ENCODE measurements at regions not wholly inside any gene's neighbourhood (a gene's known extent, or its start where the extent isn't known, plus 50 kb on each side); places are given as distances from the start of the nearest gene placed in this dataset.

- peak; percentile 13 for DNase-seq (ENCODE audit: low read depth)
Observed at GRCh38 chr21:16536643-16537434, 807.1 kb downstream of the USP25 start.

GRCh38 chr21:16537501-16537900 is 807.7 kb downstream of the USP25 start:
- no peak for DNase-seq (ENCODE audit: low read depth)

GRCh38 chr21:16538405-16538804 is 808.6 kb downstream of the USP25 start:
- DNase-seq (ENCODE audit: low read depth) = no peak

GRCh38 chr21:16538936-16539440 is 809.2 kb downstream of the USP25 start:
- DNase-seq (ENCODE audit: low read depth) = no peak

- no peak for DNase-seq (ENCODE audit: low read depth)
Observed at GRCh38 chr21:16540966-16541727, 811.4 kb downstream of the USP25 start.

GRCh38 chr21:16550118-16550517 is 820.3 kb downstream of the USP25 start:
- DNase-seq (ENCODE audit: low read depth) = no peak

GRCh38 chr21:16550917-16551741 is 821.3 kb downstream of the USP25 start:
- DNase-seq (ENCODE audit: low read depth) = no peak

GRCh38 chr21:16552880-16553279 is 823.1 kb downstream of the USP25 start:
- DNase-seq (ENCODE audit: low read depth) = no peak

GRCh38 chr21:16554503-16554902 is 824.7 kb downstream of the USP25 start:
- DNase-seq (ENCODE audit: low read depth) = no peak

- no peak for DNase-seq (ENCODE audit: low read depth)
Observed at GRCh38 chr21:16563116-16563515, 833.3 kb downstream of the USP25 start.

- no peak for DNase-seq (ENCODE audit: low read depth)
Observed at GRCh38 chr21:16563795-16564194, 834.0 kb downstream of the USP25 start.

GRCh38 chr21:16568244-16568643 is 838.5 kb downstream of the USP25 start:
- no peak for DNase-seq (ENCODE audit: low read depth)

- DNase-seq (ENCODE audit: low read depth) = no peak
Observed at GRCh38 chr21:16568661-16569060, 838.9 kb downstream of the USP25 start.

GRCh38 chr21:16569679-16570078 is 839.9 kb downstream of the USP25 start:
- no peak for DNase-seq (ENCODE audit: low read depth)

- no peak for DNase-seq (ENCODE audit: low read depth)
Observed at GRCh38 chr21:16570171-16570570, 840.4 kb downstream of the USP25 start.

GRCh38 chr21:16570856-16571255 is 841.1 kb downstream of the USP25 start:
- DNase-seq (ENCODE audit: low read depth) = no peak

- no peak for DNase-seq (ENCODE audit: low read depth)
Observed at GRCh38 chr21:16571594-16571993, 841.8 kb downstream of the USP25 start.

GRCh38 chr21:16572032-16572431 is 842.2 kb downstream of the USP25 start:
- no peak for DNase-seq (ENCODE audit: low read depth)

GRCh38 chr21:16573578-16573977 is 843.8 kb downstream of the USP25 start:
- DNase-seq (ENCODE audit: low read depth) = no peak

- no peak for DNase-seq (ENCODE audit: low read depth)
Observed at GRCh38 chr21:16577975-16578374, 848.2 kb downstream of the USP25 start.

- DNase-seq (ENCODE audit: low read depth) = no peak
Observed at GRCh38 chr21:16578912-16579311, 849.1 kb downstream of the USP25 start.

GRCh38 chr21:16579538-16579937 is 849.8 kb downstream of the USP25 start:
- DNase-seq (ENCODE audit: low read depth) = no peak
